Neural cell (in vitro differentiated cells): ENCODE measurements at regions not wholly inside any gene's neighbourhood (a gene's known extent, or its start where the extent isn't known, plus 50 kb on each side); places are given as distances from the start of the nearest gene placed in this dataset.
"Not testable (repeated sequence)": the region's sequence is repeated elsewhere in the genome, so short reads cannot be mapped to it uniquely, and the experiment has no call there.

Source experiments
- H2AFZ ChIP-seq: fragments of 200-600, 300-800 bp; sonication (generic), shearing (Covaris generic); 2 replicates; pipeline ENCODE4 v1.6.0; 2014; ENCODE audit warnings: low read depth, mild to moderate bottlenecking, antibody characterized with exemption, low read length, moderate library complexity
- H3F3A ChIP-seq: fragments of 200-600 bp; shearing (Covaris generic); 2 replicates; pipeline ENCODE4 v1.6.1; 2016; ENCODE audit warnings: mild to moderate bottlenecking, moderate library complexity, mixed read lengths, antibody characterized with exemption, low read length; ENCODE audit not compliant: insufficient read depth, poor library complexity, severe bottlenecking
- H3K27ac ChIP-seq: fragments of 200-600, 300-800 bp; sonication (generic), shearing (Covaris generic); 2 replicates; pipeline ENCODE4 v1.5.1; 2014; ENCODE audit warnings: mild to moderate bottlenecking, low read length, moderate library complexity
- H3K27me3 ChIP-seq: fragments of 300-800, 200-600 bp; sonication (generic), shearing (Covaris generic); 2 replicates; pipeline ENCODE4 v1.6.0; 2014; ENCODE audit warnings: mild to moderate bottlenecking, low read depth, low read length, moderate library complexity; ENCODE audit not compliant: insufficient read depth
- H3K36me3 ChIP-seq: fragments of 300-800, 200-600 bp; sonication (generic), shearing (Covaris generic); 2 replicates; pipeline ENCODE4 v1.5.1; 2014; ENCODE audit warnings: mild to moderate bottlenecking, antibody characterized with exemption, low read length, moderate library complexity; ENCODE audit not compliant: insufficient read depth
- H3K4me2 ChIP-seq: fragments of 300-800, 200-600 bp; sonication (generic), shearing (Covaris generic); 2 replicates; pipeline ENCODE4 v1.6.0; 2014; ENCODE audit warnings: mild to moderate bottlenecking, low read length
- H3K4me3 ChIP-seq: fragments of 300-800, 200-600 bp; sonication (generic), shearing (Covaris generic); 2 replicates; pipeline ENCODE4 v1.5.1; 2014; ENCODE audit warnings: mild to moderate bottlenecking, low read length, moderate library complexity
- H3K79me2 ChIP-seq: fragments of 200-600 bp; shearing (Covaris generic); replicated peaks from 2 replicates; pipeline ENCODE4 v1.6.0; 2014; ENCODE audit warnings: mild to moderate bottlenecking, low read length, moderate library complexity; ENCODE audit not compliant: insufficient read depth
- H3K9ac ChIP-seq: fragments of 300-800, 200-600 bp; sonication (generic), shearing (Covaris generic); 2 replicates; pipeline ENCODE4 v1.6.1; 2016; ENCODE audit warnings: mild to moderate bottlenecking, low read length, mixed read lengths
- H3K9me2 ChIP-seq: fragments of 200-600 bp; shearing (Covaris generic); 2 replicates; pipeline ENCODE4 v1.6.1; 2016; ENCODE audit warnings: mild to moderate bottlenecking, low read length, mixed read lengths; ENCODE audit not compliant: insufficient read depth
- H3K9me3 ChIP-seq: fragments of 200-600, 300-800 bp; sonication (generic), shearing (Covaris generic); 2 replicates; pipeline ENCODE4 v1.6.1; 2016; ENCODE audit warnings: mild to moderate bottlenecking, mixed run types, low read length, moderate library complexity, mixed read lengths
- H4K20me1 ChIP-seq: fragments of 200-600 bp; shearing (Covaris generic); 2 replicates; pipeline ENCODE4 v1.6.1; 2016; ENCODE audit warnings: mild to moderate bottlenecking, mixed run types; ENCODE audit not compliant: insufficient read depth
- CTCF ChIP-seq: fragments of 450-650 bp; IDR thresholded peaks from 2 replicates; pipeline ENCODE4 v1.5.1; 2014; ENCODE audit warnings: antibody characterized with exemption, mild to moderate bottlenecking, moderate library complexity; ENCODE audit not compliant: poor library complexity, severe bottlenecking
- EP300 ChIP-seq: fragments of 450-650 bp; conservative IDR thresholded peaks from 2 replicates; pipeline ENCODE4 v1.6.1; 2014; ENCODE audit warnings: antibody characterized with exemption, mild to moderate bottlenecking, moderate library complexity; ENCODE audit not compliant: poor library complexity, severe bottlenecking
- EZH2 ChIP-seq: fragments of 200-600, 300-800 bp; shearing (Covaris generic), sonication (generic); IDR thresholded peaks from 2 replicates; pipeline ENCODE4 v1.6.1; 2014; ENCODE audit warnings: antibody characterized with exemption, low read length, borderline replicate concordance, mild to moderate bottlenecking; ENCODE audit not compliant: insufficient read depth, poor library complexity, severe bottlenecking
- MXI1 ChIP-seq: fragments of 450-650 bp; conservative IDR thresholded peaks from 2 replicates; pipeline ENCODE4 v1.6.1; 2014; ENCODE audit warnings: antibody characterized with exemption, mild to moderate bottlenecking; ENCODE audit not compliant: poor library complexity, severe bottlenecking
- POLR2AphosphoS5 ChIP-seq: IDR thresholded peaks from 2 replicates; pipeline ENCODE4 v1.6.1; 2012
- RAD21 ChIP-seq: fragments of 450-650 bp; conservative IDR thresholded peaks from 2 replicates; pipeline ENCODE4 v1.6.1; 2014; ENCODE audit warnings: antibody characterized with exemption, mild to moderate bottlenecking, moderate library complexity
- REST ChIP-seq: IDR thresholded peaks from 2 replicates; pipeline ENCODE4 v1.6.1; 2012; ENCODE audit warnings: borderline replicate concordance
- SMC3 ChIP-seq: fragments of 450-650 bp; conservative IDR thresholded peaks from 2 replicates; pipeline ENCODE4 v1.6.1; 2014; ENCODE audit warnings: antibody characterized with exemption, mild to moderate bottlenecking, moderate library complexity; ENCODE audit not compliant: poor library complexity
- TAF1 ChIP-seq: IDR thresholded peaks from 2 replicates; pipeline ENCODE4 v1.6.1; 2012; ENCODE audit warnings: low read depth

- Histone ChIP-seq H3K27ac (no peak overlapping the region), H3K36me3 (no peaks in the 10 kb centered on the region), H3K27me3 (no peaks in the 10 kb centered on the region), H3K9ac (no peak overlapping the region), H3F3A (no peaks in the 10 kb centered on the region), H2AFZ (no peak overlapping the region), H4K20me1 (no peaks in the 10 kb centered on the region), H3K4me3 (no peak overlapping the region), H3K9me3 (no peaks in the 10 kb centered on the region), H3K9me2 (no peaks in the 10 kb centered on the region), H3K79me2 (no peaks in the 10 kb centered on the region), H3K4me2 (no peak overlapping the region)
- TF ChIP-seq REST, result no peak
- TF ChIP-seq TAF1, result no peak
- TF ChIP-seq EP300, result no peak
- no peak for TF ChIP-seq SMC3
- TF ChIP-seq EZH2, result no peak
- no peak for TF ChIP-seq RAD21
- no peak for TF ChIP-seq CTCF
- no peak for TF ChIP-seq MXI1
- TF ChIP-seq POLR2AphosphoS5, result no peak
Measured at GRCh38 chr1:157348538-157349480, 203.5 kb downstream of the FCRL5 start.

GRCh38 chr1:157347506-157347905, 204.8 kb downstream of the FCRL5 start:
- Histone ChIP-seq H3K79me2 (no peaks in the 10 kb centered on the region), H3K9me2 (no peaks in the 10 kb centered on the region), H3K9me3 (no peaks in the 10 kb centered on the region), H3K9ac (no peak overlapping the region), H4K20me1 (no peaks in the 10 kb centered on the region), H2AFZ (no peak overlapping the region), H3F3A (no peaks in the 10 kb centered on the region), H3K27me3 (no peaks in the 10 kb centered on the region), H3K4me2 (no peak overlapping the region), H3K36me3 (no peaks in the 10 kb centered on the region), H3K4me3 (no peak overlapping the region), H3K27ac (no peak overlapping the region)
- no peak for TF ChIP-seq TAF1
- no peak for TF ChIP-seq RAD21
- TF ChIP-seq SMC3, result no peak
- TF ChIP-seq EZH2, result no peak
- no peak for TF ChIP-seq EP300
- TF ChIP-seq CTCF, result no peak

GRCh38 chr1:157337785-157338184, 199.6 kb upstream of the ETV3 start:
- H3K27ac ChIP-seq, H3F3A ChIP-seq, H3K9ac ChIP-seq, H2AFZ ChIP-seq, H3K36me3 ChIP-seq, H3K4me3 ChIP-seq, H3K4me2 ChIP-seq, H3K9me3 ChIP-seq, H3K79me2 ChIP-seq, H3K27me3 ChIP-seq, H3K9me2 ChIP-seq, H4K20me1 ChIP-seq: not testable (repeated sequence)
